ENCODE measurements at regions not wholly inside any gene's neighbourhood (a gene's known extent, or its start where the extent isn't known, plus 50 kb on each side); places are given as distances from the start of the nearest gene placed in this dataset.

GRCh38 chr16:17724242-17724898 is 253.6 kb upstream of the XYLT1 start:
- DNase-seq = no peak

GRCh38 chr16:17723531-17724134 is 252.9 kb upstream of the XYLT1 start:
- DNase-seq = no peak

DNA sequence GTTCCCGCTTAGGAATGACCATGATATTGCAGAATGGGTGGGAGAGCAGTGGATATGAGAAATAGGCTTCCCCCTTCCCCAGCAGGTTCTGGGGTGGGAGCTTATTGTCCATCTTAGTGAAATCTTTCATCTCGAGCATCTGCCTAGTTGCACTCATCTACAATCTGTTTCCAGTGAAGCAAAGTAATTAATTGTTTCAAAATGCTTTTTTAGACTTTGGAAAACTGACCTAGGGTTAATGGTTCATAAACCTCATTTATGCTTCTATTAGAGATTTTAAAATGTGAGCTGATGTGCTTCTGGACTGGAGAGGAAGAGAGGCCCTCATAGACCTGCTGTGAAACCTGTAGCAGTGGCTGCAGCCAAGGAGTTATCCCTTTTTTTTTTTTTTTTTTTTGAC is 247.7 kb upstream of the XYLT1 start:
- no peak for DNase-seq

DNA sequence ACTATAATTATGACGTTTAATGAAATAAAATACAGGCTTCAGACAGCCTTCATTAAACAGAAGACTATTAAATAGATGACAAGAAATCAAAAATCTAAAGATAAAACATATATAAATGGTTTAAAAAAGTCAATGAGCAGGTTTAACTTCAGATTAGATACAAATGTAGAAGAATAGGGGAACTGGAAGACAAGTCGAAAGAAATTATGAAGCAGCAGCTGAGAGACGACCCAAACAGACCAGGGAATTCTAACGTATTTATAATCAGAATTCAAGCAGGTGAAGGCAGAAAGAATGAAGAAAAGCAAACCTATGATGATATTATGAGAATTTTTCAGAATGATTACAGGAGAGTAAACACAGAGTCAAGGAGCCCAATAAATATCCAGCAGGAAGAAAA is 235.1 kb upstream of the XYLT1 start:
- no peak for DNase-seq

- no peak for DNase-seq
Measured at GRCh38 chr16:17696616-17697015, 225.9 kb upstream of the XYLT1 start.

GRCh38 chr16:17692484-17692883 is 221.7 kb upstream of the XYLT1 start:
- no peak for DNase-seq

- DNase-seq = no peak
Measured at GRCh38 chr16:17691899-17692176, 221.1 kb upstream of the XYLT1 start.

DNA sequence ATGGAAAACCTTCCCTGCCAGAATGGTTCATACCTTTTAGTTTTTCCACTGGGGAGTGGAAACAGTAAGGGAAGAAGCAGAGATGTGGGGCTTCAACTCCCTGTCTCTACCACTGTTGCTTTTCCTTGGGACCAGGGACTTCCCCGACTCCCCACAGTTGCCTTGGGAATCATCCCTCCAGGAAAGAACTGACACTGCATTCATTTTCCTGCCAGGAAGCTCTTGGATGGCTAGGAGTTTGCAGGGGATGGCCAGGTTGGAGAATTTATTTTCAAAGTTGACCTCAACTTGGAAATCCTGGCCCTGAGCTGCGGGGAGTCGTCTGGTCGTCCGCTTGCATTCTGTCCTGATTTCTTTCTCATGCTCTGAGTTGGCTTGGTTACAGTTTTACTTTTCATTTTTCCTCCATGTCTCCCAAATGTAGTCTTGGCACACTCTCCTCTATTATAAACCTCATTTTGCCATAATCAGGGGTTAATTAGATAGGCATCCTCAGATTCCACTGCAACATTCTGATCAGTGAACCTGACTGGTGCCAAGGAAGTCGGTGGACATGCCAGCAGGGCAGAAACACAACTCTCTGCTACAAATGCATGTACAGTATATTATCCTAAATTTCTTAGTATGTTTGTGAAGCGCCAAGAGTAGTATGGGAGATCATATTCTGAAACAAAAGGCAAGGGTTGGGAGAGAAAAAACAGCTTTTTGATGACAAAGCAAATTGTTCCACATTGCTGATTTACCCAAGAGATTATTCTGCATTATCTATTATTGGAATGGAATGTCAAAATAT is 220.5 kb upstream of the XYLT1 start:
- no peak for DNase-seq

DNA sequence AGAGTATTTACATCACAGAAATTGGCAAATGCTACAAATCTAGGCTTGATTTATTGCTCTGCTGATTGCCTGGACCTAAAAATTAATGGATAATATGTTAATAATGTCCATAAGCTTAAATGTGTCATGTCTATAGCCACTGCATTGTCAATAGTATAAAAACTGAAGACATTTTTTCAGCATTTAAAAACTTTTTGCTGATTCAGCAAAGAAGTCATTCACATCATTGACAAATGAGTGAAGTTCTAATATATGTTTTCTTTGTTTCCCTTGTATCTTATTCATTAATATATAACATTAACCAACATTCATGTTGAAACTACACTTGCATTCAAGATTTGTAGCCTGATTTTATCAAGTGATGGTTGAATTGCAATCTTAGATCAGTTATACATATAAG is 214.7 kb upstream of the XYLT1 start:
- no peak for DNase-seq

DNA sequence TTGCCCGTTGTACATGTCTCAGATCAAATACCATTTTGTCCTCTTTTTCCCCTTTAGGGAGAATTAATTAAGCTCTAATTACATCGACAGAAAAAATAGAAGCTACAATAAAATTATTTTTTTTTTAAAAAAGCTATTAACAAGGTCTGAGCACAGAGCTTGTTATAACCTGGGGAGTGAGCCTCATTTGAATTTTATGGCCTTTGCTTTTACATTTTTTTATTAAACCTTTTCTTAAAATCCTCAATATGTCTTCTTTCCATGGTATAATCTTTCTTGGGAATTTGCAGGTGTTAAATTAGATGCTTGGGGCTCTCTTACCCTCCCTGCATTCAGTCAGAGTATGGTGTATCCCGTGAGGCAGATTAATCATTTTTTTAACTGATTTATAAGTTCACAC is 212.5 kb upstream of the XYLT1 start:
- no peak for DNase-seq

DNA sequence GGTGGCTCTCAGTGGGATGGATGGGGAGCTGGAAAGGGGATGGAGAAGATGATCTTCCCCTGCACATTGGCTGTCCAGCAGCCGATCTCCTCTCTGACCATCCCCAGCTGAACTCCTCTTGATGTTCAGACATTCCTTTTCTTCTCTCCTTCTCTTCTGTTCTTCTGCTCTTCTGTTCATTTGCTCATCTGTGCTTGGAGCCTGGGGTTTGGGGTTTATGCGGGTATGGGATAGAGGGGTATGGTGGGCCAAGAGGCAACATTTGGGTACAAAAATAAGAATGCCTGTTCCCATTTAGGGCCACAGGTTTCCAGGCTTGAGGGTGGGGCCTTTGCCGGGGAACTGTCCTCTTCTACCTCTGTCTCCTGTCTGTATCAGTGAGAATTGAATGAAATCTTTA is 205.4 kb upstream of the XYLT1 start:
- no peak for DNase-seq

DNA sequence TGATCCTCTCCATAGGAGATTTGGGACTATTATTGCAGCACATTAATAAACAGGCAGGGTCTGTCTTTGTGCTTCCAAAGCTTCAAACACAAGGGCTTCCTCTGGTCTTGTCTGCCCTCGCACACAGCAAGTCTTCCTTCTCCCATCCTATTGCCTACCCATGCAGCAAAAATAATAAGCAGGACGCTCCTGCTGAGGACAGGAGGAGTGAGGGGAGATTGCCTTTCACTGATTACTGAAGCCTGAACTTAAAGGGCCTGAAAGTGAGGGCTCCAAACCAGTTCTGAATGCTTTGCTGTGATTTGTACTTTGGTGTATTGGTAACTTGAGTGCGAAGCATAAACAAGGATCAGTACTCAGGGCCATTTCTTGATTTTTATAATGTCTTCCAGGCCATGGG is 197.6 kb upstream of the XYLT1 start:
- no peak for DNase-seq

DNA sequence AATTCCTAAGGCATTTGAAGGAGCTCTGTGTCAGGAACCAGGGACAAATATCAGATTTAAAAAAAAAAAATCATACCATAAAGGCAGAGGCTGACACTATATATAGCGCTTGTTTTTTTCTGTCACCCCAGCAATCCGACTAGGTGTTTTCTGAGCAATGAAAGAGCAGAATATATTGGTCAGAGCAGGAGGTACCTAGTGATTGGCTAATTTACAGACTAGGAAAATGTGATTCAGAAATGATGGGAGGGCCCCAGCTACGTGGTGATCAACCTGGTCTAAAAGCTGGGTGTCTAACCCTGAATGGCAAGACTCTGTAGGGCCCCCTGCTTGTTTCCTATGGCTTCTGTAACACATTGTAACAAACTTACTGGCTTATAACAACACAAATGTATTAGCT is 195.5 kb upstream of the XYLT1 start:
- DNase-seq = no peak

- DNase-seq = no peak
Measured at GRCh38 chr16:17658881-17659280, 188.1 kb upstream of the XYLT1 start.

DNA sequence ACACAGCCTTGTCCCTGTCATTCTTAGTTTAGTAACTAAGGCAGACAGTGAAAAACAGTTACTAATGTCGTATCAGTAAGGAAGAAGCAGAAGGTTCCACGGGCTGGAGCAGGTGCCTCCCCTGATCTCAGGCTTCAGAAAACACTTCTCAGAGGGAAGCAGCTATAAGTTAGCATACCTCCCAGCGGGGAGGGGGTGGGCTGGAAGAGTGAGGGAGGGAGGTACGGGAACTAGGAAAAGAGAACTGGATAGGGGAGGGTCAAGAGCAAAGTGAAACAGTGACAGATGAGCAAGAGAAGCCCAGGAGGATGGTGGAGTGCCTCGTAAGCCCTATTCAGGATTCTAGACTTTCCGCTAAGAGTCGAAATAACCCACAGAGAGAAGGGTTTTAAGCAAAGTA is 186.3 kb upstream of the XYLT1 start:
- DNase-seq = no peak

DNA sequence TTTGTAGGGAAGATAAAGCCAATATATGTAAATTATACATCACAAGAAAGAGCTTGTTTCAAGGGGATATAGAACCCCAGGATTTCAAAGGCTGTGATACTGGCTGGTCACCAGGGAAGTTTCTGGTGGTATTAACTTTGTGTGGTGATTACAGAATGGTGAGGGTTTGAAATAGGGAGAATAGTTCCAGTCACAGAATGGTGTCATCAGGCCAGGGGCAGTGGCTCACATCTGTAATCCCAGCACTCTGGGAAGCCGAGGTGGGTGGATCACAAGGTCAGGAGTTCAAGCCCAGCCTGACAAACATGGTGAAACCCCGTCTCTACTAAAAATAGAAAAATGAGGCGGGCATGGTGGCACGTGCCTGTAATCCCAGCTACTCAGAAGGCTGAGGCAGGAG is 183.8 kb upstream of the XYLT1 start:
- no peak for DNase-seq

DNA sequence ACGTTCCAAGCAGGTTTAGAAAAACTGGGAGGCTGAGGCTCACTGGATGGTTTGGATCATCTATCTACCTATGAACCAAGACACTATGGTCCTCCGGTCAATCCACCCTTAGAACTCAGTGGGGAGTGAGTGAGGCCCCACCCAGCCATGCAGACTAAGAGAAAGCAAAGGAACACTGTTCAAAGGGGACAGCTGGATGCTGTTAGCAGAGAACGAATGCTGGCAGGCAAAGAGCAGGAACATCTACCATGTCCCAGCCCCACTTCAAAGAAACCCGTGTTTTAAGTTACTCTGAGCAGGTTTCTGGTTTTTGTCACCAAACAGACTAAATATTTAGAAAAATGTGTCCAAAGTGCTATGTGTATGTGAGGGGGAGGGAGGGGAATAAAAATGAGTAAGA is 183.4 kb upstream of the XYLT1 start:
- no peak for DNase-seq

DNA sequence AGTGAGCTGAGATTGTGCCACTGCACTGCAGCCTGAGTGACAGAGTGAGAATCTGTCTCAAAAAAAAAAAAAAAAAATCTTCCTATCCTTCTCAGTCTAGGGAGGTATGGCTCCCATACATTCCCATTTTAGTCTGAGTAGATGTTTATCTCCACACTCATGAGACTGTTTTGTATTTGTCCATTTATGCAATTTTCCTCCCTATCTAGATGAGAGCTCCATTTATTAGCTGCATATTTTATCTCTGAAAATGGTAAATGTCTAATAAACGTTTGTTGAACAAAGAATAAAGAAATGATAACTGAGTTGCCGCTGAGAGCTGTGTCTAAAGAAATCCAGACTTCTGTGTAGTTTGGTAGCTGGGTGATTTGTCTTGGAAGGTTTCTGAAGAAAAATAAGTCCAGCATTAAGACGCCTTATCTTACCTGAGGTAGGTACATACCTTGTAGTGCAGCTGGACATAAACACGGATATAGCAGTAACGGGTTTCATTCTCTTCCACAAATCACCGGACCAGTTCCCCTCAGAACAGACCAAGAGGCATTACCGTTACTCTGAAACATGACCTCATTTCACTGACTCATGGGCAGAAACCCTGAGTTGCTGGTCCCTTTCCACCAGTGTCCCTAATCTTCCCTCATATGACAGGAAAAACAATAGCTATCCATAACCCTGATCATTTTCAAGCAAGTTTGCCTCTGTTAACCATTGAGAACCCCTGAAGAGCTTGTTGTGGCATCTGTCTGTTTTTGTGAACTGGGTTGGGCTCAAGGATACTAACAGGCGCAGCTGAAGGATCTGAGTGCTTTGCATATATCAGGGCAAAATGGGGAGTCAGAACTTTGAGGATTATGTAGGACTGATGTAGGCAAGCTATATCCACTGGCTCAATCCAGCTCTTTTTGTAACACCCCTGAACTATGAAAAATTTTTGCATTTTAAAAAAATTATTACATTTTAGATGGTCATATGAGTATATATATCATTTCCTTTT is 177.4 kb upstream of the XYLT1 start:
- DNase-seq = no peak

DNA sequence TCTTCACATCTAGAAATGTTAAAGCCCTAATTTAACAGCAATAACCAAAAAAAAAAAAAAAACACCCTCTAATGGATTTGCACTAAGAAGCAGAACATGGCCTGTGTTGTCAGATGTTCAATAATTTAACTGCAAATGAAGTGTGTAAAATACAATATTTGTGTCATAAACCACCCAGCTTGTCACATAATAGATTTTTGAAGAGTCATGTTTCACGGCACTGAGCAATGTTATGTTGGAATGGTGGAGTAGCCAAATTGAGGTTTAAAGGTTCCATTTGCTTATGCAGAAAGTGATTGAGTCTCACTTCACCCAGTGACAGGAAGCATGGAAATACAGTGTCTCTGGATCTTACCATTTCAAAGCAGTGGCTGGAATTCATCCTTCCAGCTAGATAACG is 173.2 kb upstream of the XYLT1 start:
- DNase-seq = no peak

GRCh38 chr16:17641990-17642389 is 171.2 kb upstream of the XYLT1 start:
- no peak for DNase-seq

DNA sequence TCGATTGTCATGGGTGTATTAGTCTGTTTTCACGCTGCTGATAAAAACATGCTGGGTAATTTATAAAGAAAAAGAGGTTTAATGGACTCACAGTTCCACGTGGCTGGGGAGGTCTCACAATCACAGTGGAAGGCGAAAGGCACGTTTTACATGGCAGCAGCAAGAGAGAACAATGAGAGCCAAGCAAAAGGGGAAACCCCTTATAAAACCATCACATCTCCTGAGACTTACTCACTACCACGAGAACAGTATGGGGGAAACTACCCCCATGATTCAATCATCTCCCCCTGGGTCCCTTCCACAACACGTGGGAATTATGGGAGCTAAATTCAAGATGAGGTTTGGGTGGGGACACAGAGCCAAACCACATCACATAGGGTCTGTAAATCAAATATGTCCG is 167.4 kb upstream of the XYLT1 start:
- no peak for DNase-seq

- no peak for DNase-seq
Measured at GRCh38 chr16:17635183-17635582, 164.4 kb upstream of the XYLT1 start.

DNA sequence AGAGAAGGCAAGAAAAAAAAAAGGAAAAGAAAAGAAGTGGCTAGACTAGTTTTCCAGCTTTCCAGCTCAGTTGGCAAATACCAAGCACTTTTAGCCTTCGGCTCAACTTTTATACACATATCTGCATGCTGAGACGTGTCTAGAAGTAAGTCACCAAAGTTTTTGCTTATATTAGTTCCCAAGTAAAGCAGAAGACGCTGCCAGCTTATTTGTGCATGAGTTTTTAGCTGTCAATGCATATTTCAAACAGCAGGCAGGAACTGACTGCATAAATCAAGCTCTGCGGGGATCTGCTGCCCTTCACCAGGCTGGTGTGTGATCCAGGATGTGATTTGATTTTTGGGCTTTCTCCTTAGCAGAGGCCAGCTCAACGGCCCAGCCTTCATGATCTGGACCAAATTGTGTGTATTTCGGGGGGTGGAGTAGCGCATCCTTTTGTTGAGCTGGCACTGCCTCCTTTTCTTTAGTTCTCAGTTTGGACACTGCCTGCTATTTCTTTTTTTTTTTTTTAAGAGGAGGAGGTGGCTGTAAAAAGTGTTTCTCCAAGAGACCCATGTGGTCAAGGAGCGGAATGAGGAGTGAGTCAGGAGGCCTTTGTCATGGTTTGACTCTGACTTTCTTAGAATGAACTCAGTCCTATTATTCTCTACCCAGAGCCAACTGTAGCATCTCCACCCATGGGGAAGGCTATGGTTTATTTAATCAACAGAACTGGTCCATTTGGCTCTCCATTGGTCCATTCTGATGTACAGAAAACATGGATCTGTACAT is 162.6 kb upstream of the XYLT1 start:
- no peak for DNase-seq
